Erythroblast (primary cell): ENCODE measurements at regions not wholly inside any gene's neighbourhood (a gene's known extent, or its start where the extent isn't known, plus 50 kb on each side); places are given as distances from the start of the nearest gene placed in this dataset.

Source experiments
- GATA1 ChIP-seq: IDR thresholded peaks from 2 replicates; pipeline ENCODE4 v1.6.1; 2011; ENCODE audit warnings: low read depth, mild to moderate bottlenecking, control low read depth, low read length, moderate library complexity
- POLR2A ChIP-seq: IDR thresholded peaks from 2 replicates; pipeline ENCODE4 v1.6.1; 2011; ENCODE audit warnings: mild to moderate bottlenecking, low read length

GRCh38 chr5:101783241-101784013 is 512.7 kb downstream of the SLCO4C1 start:
- TF ChIP-seq POLR2A (no peak), GATA1 (no peak)
